ENCODE measurements at regions not wholly inside any gene's neighbourhood (a gene's known extent, or its start where the extent isn't known, plus 50 kb on each side); places are given as distances from the start of the nearest gene placed in this dataset.
"Not testable (repeated sequence)": the region's sequence is repeated elsewhere in the genome, so short reads cannot be mapped to it uniquely, and the experiment has no call there.

GRCh38 chr4:74546057-74546456 lies 101.1 kb downstream of the AREG start:
- no peak overlapping the region for H3K4me3 Mint-ChIP-seq
- no peak overlapping the region for H3K27ac Mint-ChIP-seq
- DNase-seq (no peak), ATAC-seq (no peak)
- H3K4me1 Mint-ChIP-seq (ENCODE audit: low read depth): peaks cover 5% of the 10 kb centered on the region
- no peaks in the 10 kb centered on the region for H3K9me3 Mint-ChIP-seq (ENCODE audit: insufficient read depth)
- no peaks in the 10 kb centered on the region for H3K27me3 Mint-ChIP-seq (ENCODE audit: low read depth)
- no peaks in the 10 kb centered on the region for H3K36me3 Mint-ChIP-seq (ENCODE audit: low read depth)
- ChIA-PET CTCF (no interaction called here), POLR2A (no interaction called here)

GRCh38 chr4:74547042-74547441 lies 102.1 kb downstream of the AREG start:
- ChIA-PET CTCF (no interaction called here), POLR2A (no interaction called here)
- Mint-ChIP-seq H3K4me3 (no peak overlapping the region), H3K9me3 (ENCODE audit: insufficient read depth) (no peaks in the 10 kb centered on the region), H3K36me3 (ENCODE audit: low read depth) (no peaks in the 10 kb centered on the region), H3K27ac (no peak overlapping the region), H3K4me1 (ENCODE audit: low read depth) (peaks cover 5% of the 10 kb centered on the region), H3K27me3 (ENCODE audit: low read depth) (no peaks in the 10 kb centered on the region)
- DNase-seq (no peak), ATAC-seq (no peak)

DNA sequence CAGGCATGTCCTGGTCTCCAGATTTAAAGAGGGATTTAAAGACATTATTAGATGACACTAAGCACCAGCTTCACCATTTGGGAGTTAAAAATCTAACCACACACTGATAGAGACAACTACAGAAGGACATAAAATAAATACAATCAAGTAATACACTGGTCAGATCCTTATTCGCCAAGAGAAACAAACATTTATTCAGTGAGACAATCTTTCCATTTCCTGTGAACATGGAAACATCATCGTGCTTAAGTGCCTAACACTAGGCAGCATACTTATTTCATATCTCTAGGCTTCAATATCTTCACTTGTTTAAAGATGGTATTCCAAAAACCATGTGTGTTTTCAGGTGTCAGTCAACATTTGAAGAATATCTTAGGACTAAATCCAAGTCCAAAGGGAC lies 103.6 kb downstream of the AREG start:
- CTCF ChIA-PET: no interaction called here
- H3K27ac Mint-ChIP-seq: no peak overlapping the region
- no peaks in the 10 kb centered on the region for H3K9me3 Mint-ChIP-seq (ENCODE audit: insufficient read depth)
- no peaks in the 10 kb centered on the region for H3K36me3 Mint-ChIP-seq (ENCODE audit: low read depth)
- POLR2A ChIA-PET: no interaction called here
- DNase-seq: no peak
- H3K4me3 Mint-ChIP-seq: no peak overlapping the region
- no peaks in the 10 kb centered on the region for H3K4me1 Mint-ChIP-seq (ENCODE audit: low read depth)
- H3K27me3 Mint-ChIP-seq (ENCODE audit: low read depth): no peaks in the 10 kb centered on the region
- no peak for ATAC-seq

DNA sequence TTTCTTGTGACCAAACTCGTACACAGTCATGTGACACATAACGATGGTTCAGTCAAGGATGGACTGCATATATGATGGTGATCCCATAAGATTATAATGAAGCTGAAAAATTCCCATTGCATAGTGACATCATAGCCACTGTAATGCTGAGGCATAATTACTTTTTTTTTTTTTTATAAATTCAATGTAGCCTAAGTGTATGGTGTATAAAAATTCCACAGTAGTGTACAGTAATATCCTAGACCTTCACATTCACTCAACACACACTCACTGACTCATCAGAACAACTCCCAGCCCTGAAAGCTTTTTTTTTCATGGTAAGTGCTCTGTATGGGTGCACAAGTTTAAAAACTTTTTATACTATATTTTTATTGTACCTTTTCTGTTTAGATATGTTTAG lies 105.0 kb downstream of the AREG start:
- Mint-ChIP-seq H3K36me3 (ENCODE audit: low read depth) (no peaks in the 10 kb centered on the region), H3K27me3 (ENCODE audit: low read depth) (no peaks in the 10 kb centered on the region), H3K4me1 (ENCODE audit: low read depth) (no peaks in the 10 kb centered on the region), H3K4me3 (no peak overlapping the region), H3K27ac (no peak overlapping the region), H3K9me3 (ENCODE audit: insufficient read depth) (no peaks in the 10 kb centered on the region)
- POLR2A ChIA-PET: no interaction called here
- no peak for DNase-seq
- ATAC-seq: no peak
- CTCF ChIA-PET: no interaction called here

DNA sequence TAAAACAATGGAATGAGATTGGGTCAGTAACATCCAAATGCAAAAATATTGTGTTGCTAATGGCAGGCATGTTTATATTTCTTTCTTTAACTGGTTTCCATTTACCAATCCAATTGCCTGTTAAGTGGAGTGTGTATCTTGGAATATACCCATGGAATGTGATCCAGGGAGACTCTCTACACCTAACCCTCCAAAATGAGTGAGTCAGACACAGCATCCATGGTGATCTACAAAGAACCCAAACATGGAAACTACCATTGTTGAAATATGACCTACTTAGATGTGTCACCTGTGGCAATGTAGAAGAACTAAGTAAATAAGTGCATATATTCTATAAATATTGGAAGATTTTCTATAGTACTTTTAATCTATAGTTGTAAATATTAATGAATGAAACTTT lies 110.3 kb downstream of the AREG start:
- no peak for DNase-seq
- CTCF ChIA-PET: no interaction called here
- no peak overlapping the region for H3K27ac Mint-ChIP-seq
- ATAC-seq: no peak
- no peak overlapping the region for H3K4me3 Mint-ChIP-seq
- H3K36me3 Mint-ChIP-seq (ENCODE audit: low read depth): no peaks in the 10 kb centered on the region
- POLR2A ChIA-PET: no interaction called here
- H3K4me1 Mint-ChIP-seq (ENCODE audit: low read depth): no peaks in the 10 kb centered on the region
- H3K9me3 Mint-ChIP-seq (ENCODE audit: insufficient read depth): no peaks in the 10 kb centered on the region
- no peaks in the 10 kb centered on the region for H3K27me3 Mint-ChIP-seq (ENCODE audit: low read depth)

GRCh38 chr4:74555843-74556242 lies 110.9 kb downstream of the AREG start:
- no peaks in the 10 kb centered on the region for H3K9me3 Mint-ChIP-seq (ENCODE audit: insufficient read depth)
- CTCF ChIA-PET: no interaction called here
- H3K27ac Mint-ChIP-seq: no peak overlapping the region
- POLR2A ChIA-PET: no interaction called here
- no peak overlapping the region for H3K4me3 Mint-ChIP-seq
- H3K27me3 Mint-ChIP-seq (ENCODE audit: low read depth): no peaks in the 10 kb centered on the region
- no peaks in the 10 kb centered on the region for H3K36me3 Mint-ChIP-seq (ENCODE audit: low read depth)
- ATAC-seq (no peak), DNase-seq (no peak)
- H3K4me1 Mint-ChIP-seq (ENCODE audit: low read depth): no peaks in the 10 kb centered on the region

GRCh38 chr4:74559853-74560252 lies 114.9 kb downstream of the AREG start:
- POLR2A ChIA-PET: no interaction called here
- DNase-seq (no peak), ATAC-seq (no peak)

DNA sequence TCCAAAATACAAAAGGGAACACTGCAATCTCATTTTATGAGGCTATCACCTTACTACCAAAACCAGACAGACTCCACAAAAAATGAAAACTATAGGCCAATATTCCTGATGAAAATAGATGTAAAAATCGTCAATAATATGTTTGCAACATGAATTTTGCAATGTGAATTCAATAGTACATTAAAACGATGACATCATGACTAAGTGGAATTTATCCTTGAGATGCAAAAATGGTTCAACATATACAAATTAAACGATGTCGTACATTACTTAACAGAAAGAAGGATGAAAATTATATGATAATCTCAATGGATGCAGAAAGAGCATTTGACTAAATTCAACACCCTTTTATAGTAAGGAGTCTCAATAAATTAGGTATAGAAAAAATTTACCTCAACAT lies 123.0 kb downstream of the AREG start:
- Mint-ChIP-seq H3K4me1 (ENCODE audit: low read depth) (no peaks in the 10 kb centered on the region), H3K4me3 (no peak overlapping the region), H3K27me3 (ENCODE audit: low read depth) (no peaks in the 10 kb centered on the region), H3K27ac (no peak overlapping the region), H3K36me3 (ENCODE audit: low read depth) (no peaks in the 10 kb centered on the region), H3K9me3 (ENCODE audit: insufficient read depth) (no peaks in the 10 kb centered on the region)
- ChIA-PET POLR2A (no interaction called here), CTCF (no interaction called here)
- DNase-seq (no peak), ATAC-seq (no peak)

More at GRCh38 chr4:74559853-74560252, 114.9 kb downstream of the AREG start:
- H3K4me1 Mint-ChIP-seq (ENCODE audit: low read depth): no peaks in the 10 kb centered on the region
- no peaks in the 10 kb centered on the region for H3K27me3 Mint-ChIP-seq (ENCODE audit: low read depth)
- H3K9me3 Mint-ChIP-seq (ENCODE audit: insufficient read depth): no peaks in the 10 kb centered on the region
- no peak overlapping the region for H3K27ac Mint-ChIP-seq
- CTCF ChIA-PET: no interaction called here
- H3K4me3 Mint-ChIP-seq: no peak overlapping the region
- no peaks in the 10 kb centered on the region for H3K36me3 Mint-ChIP-seq (ENCODE audit: low read depth)

DNA sequence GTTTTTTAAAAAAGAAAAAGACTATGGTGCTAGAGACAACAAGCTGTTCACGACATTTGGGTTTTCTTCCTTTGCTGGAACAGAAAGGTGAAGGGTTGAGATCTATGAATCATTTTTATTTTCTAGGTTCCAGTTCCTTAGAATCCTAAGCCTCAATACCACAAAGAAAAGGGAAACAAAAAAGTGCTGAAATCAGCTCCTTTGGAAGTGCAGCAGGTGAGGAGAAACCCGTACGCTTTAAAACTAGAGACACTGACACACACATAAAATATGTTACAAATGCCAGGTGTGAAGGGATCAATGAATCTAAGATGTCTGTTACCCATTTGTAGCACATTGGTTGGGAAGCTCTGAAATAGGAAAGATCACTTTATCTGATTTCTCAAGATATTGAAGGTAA lies 125.2 kb downstream of the AREG start:
- no peaks in the 10 kb centered on the region for H3K9me3 Mint-ChIP-seq (ENCODE audit: insufficient read depth)
- H3K4me3 Mint-ChIP-seq: no peak overlapping the region
- ChIA-PET CTCF (no interaction called here), POLR2A (no interaction called here)
- no peaks in the 10 kb centered on the region for H3K4me1 Mint-ChIP-seq (ENCODE audit: low read depth)
- no peaks in the 10 kb centered on the region for H3K27me3 Mint-ChIP-seq (ENCODE audit: low read depth)
- DNase-seq: no peak
- no peaks in the 10 kb centered on the region for H3K36me3 Mint-ChIP-seq (ENCODE audit: low read depth)
- H3K27ac Mint-ChIP-seq: no peak overlapping the region
- no peak for ATAC-seq

DNA sequence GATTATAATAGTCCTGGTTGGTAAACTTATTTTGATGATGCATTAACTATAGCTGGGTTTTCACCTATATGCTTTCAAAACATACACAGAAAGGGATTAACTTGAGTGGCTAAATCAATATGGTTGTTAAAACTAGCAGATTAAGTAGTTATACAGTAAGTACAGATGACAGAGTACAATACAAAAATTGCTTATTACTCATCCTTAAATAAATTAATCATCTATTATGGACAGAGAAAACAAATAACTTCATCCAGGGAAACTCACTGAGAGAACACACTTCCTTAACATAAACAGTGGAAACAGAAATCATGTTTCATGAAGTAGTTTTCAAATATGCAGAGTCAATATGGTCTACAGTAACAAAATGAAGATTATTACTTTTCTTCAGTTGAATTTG lies 133.4 kb downstream of the AREG start:
- H3K36me3 Mint-ChIP-seq (ENCODE audit: low read depth): no peaks in the 10 kb centered on the region
- ATAC-seq (no peak), DNase-seq (no peak)
- CTCF ChIA-PET: no interaction called here
- H3K9me3 Mint-ChIP-seq (ENCODE audit: insufficient read depth): no peaks in the 10 kb centered on the region
- H3K27ac Mint-ChIP-seq: no peak overlapping the region
- H3K4me3 Mint-ChIP-seq: no peak overlapping the region
- POLR2A ChIA-PET: no interaction called here
- no peaks in the 10 kb centered on the region for H3K4me1 Mint-ChIP-seq (ENCODE audit: low read depth)
- H3K27me3 Mint-ChIP-seq (ENCODE audit: low read depth): no peaks in the 10 kb centered on the region

- CTCF ChIA-PET; H3K9me3 Mint-ChIP-seq (ENCODE audit: insufficient read depth); H3K36me3 Mint-ChIP-seq (ENCODE audit: low read depth); H3K4me3 Mint-ChIP-seq; ATAC-seq; H3K27ac Mint-ChIP-seq; DNase-seq; H3K27me3 Mint-ChIP-seq (ENCODE audit: low read depth); H3K4me1 Mint-ChIP-seq (ENCODE audit: low read depth); POLR2A ChIA-PET: not testable (repeated sequence)
Observed at GRCh38 chr4:74578865-74579264, 133.9 kb downstream of the AREG start.

GRCh38 chr4:74583089-74583700 lies 138.3 kb downstream of the AREG start:
- ChIA-PET POLR2A (interaction anchor here (0.6 kb wide), 1 partner anchor 61 kb away, joined by 3 read pairs; no protein-coding TSS in a partner anchor), CTCF (interaction anchor here (1.1 kb wide), 1 partner anchor 9 kb away, joined by 3 read pairs; no protein-coding TSS in a partner anchor)
- DNase-seq (no peak), ATAC-seq (no peak)
- no peaks in the 10 kb centered on the region for H3K4me1 Mint-ChIP-seq (ENCODE audit: low read depth)
- H3K4me3 Mint-ChIP-seq: no peak overlapping the region
- H3K9me3 Mint-ChIP-seq (ENCODE audit: insufficient read depth): no peaks in the 10 kb centered on the region
- no peaks in the 10 kb centered on the region for H3K36me3 Mint-ChIP-seq (ENCODE audit: low read depth)
- no peaks in the 10 kb centered on the region for H3K27me3 Mint-ChIP-seq (ENCODE audit: low read depth)
- H3K27ac Mint-ChIP-seq: no peak overlapping the region

GRCh38 chr4:74583757-74584156 lies 138.8 kb downstream of the AREG start:
- Mint-ChIP-seq H3K4me1 (ENCODE audit: low read depth) (no peaks in the 10 kb centered on the region), H3K9me3 (ENCODE audit: insufficient read depth) (no peaks in the 10 kb centered on the region), H3K27me3 (ENCODE audit: low read depth) (no peaks in the 10 kb centered on the region), H3K27ac (no peak overlapping the region), H3K36me3 (ENCODE audit: low read depth) (no peaks in the 10 kb centered on the region), H3K4me3 (no peak overlapping the region)
- ChIA-PET POLR2A (interaction anchor here (0.6 kb wide), 1 partner anchor 60 kb away, joined by 3 read pairs; no protein-coding TSS in a partner anchor), CTCF (interaction anchor here (1.1 kb wide), 1 partner anchor 10 kb away, joined by 3 read pairs; no protein-coding TSS in a partner anchor)
- no peak for DNase-seq
- no peak for ATAC-seq
